Mesenchymal stem cell (in vitro differentiated cells and primary cell): ENCODE measurements at regions not wholly inside any gene's neighbourhood (a gene's known extent, or its start where the extent isn't known, plus 50 kb on each side); places are given as distances from the start of the nearest gene placed in this dataset.
"Not testable (repeated sequence)": the region's sequence is repeated elsewhere in the genome, so short reads cannot be mapped to it uniquely, and the experiment has no call there.

Experiments used
- DNase-seq: peaks from one replicate; pipeline ENCODE4 v3.0.0-alpha.2; 2013
- H2AFZ ChIP-seq: one replicate; pipeline ENCODE4 v1.6.1; 2013; ENCODE audit warnings: low read depth, mild to moderate bottlenecking, control low read depth, inconsistent platforms, low read length, moderate library complexity
- H2AK5ac ChIP-seq: 2 replicates; pipeline ENCODE4 v1.6.1; 2013; ENCODE audit warnings: low read length, moderate library complexity, mild to moderate bottlenecking, inconsistent platforms; ENCODE audit not compliant: severe bottlenecking
- H2BK120ac ChIP-seq: one replicate; pipeline ENCODE4 v1.6.1; 2013; ENCODE audit warnings: low read depth, mild to moderate bottlenecking, inconsistent platforms, low read length, moderate library complexity
- H2BK12ac ChIP-seq, 2 experiments: one replicate each; pipeline ENCODE4 v1.6.1; 2013; ENCODE audit warnings: inconsistent platforms in 2 of 2, low read length in 2 of 2, mild to moderate bottlenecking in 2 of 2, moderate library complexity in 2 of 2, control low read depth in 1 of 2
- H2BK15ac ChIP-seq: one replicate; pipeline ENCODE4 v1.6.1; 2013; ENCODE audit warnings: mild to moderate bottlenecking, low read depth, inconsistent platforms; ENCODE audit not compliant: poor library complexity, severe bottlenecking
- H2BK5ac ChIP-seq: 2 replicates; pipeline ENCODE4 v1.6.1; 2013; ENCODE audit warnings: low read depth, mild to moderate bottlenecking, low read length, control low read depth, inconsistent platforms; ENCODE audit not compliant: poor library complexity, severe bottlenecking
- H3K14ac ChIP-seq, 2 experiments: one replicate each; pipeline ENCODE4 v1.6.1; 2013; ENCODE audit warnings: inconsistent platforms in 2 of 2, low read length in 2 of 2, control low read depth in 1 of 2, mild to moderate bottlenecking in 1 of 2, moderate library complexity in 1 of 2
- H3K18ac ChIP-seq, 2 experiments: one replicate each; pipeline ENCODE4 v1.6.1; 2013; ENCODE audit warnings: inconsistent platforms in 2 of 2, low read length in 2 of 2, control low read depth in 1 of 2, low read depth in 1 of 2, mild to moderate bottlenecking in 1 of 2
- H3K23ac ChIP-seq, 2 experiments: one replicate each; pipeline ENCODE4 v1.6.1; 2013; ENCODE audit warnings: inconsistent platforms in 2 of 2, low read length in 2 of 2, mild to moderate bottlenecking in 2 of 2, moderate library complexity in 2 of 2, control low read depth in 1 of 2
- H3K27ac ChIP-seq: 2 replicates; pipeline ENCODE4 v1.5.1; 2013; ENCODE audit warnings: mild to moderate bottlenecking, moderate library complexity, low read length, control low read depth, inconsistent platforms; ENCODE audit not compliant: poor library complexity, severe bottlenecking
- H3K27me3 ChIP-seq, 2 experiments: 2 replicates each; pipeline versions ENCODE4 v1.6.1 to v1.7.0; 2013; ENCODE audit warnings: low read length in 2 of 2, mild to moderate bottlenecking in 2 of 2, moderate library complexity in 2 of 2, control low read depth in 1 of 2, inconsistent platforms in 1 of 2; ENCODE audit not compliant: control insufficient read depth in 1 of 2, insufficient read depth in 1 of 2
- H3K36me3 ChIP-seq, 2 experiments: 2 replicates each; pipeline versions ENCODE4 v1.6.1 to v1.7.0; 2013; ENCODE audit warnings: low read length in 2 of 2, control low read depth in 1 of 2, inconsistent platforms in 1 of 2, low read depth in 1 of 2, mild to moderate bottlenecking in 1 of 2; ENCODE audit not compliant: insufficient read depth in 2 of 2, control insufficient read depth in 1 of 2
- H3K4ac ChIP-seq, 2 experiments: one replicate each; pipeline ENCODE4 v1.6.1; 2013; ENCODE audit warnings: inconsistent platforms in 2 of 2, low read length in 2 of 2, mild to moderate bottlenecking in 2 of 2, moderate library complexity in 2 of 2, control low read depth in 1 of 2, low read depth in 1 of 2
- H3K4me1 ChIP-seq: 2 replicates; pipeline ENCODE4 v1.6.1; 2013; ENCODE audit warnings: low read depth, low read length, control low read depth; ENCODE audit not compliant: control insufficient read depth, insufficient read depth
- H3K4me2 ChIP-seq: 2 replicates; pipeline ENCODE4 v1.6.1; 2013; ENCODE audit warnings: low read length, mild to moderate bottlenecking, inconsistent platforms; ENCODE audit not compliant: poor library complexity, severe bottlenecking
- H3K4me3 ChIP-seq, 2 experiments: 2 replicates each; pipeline versions ENCODE4 v1.5.1 to v1.7.0; 2013; ENCODE audit warnings: low read length in 2 of 2, mild to moderate bottlenecking in 2 of 2, control low read depth in 1 of 2, low read depth in 1 of 2; ENCODE audit not compliant: insufficient read depth in 1 of 2
- H3K79me1 ChIP-seq: replicated peaks from 2 replicates; pipeline ENCODE4 v1.6.1; 2013; ENCODE audit warnings: mild to moderate bottlenecking, control low read depth, low read length, inconsistent platforms; ENCODE audit not compliant: poor library complexity, severe bottlenecking
- H3K9ac ChIP-seq: 2 replicates; pipeline ENCODE4 v1.7.0; 2013; ENCODE audit warnings: mild to moderate bottlenecking, low read length, moderate library complexity
- H3K9me3 ChIP-seq: 2 replicates; pipeline ENCODE4 v1.7.0; 2013; ENCODE audit warnings: mild to moderate bottlenecking, low read length; ENCODE audit not compliant: control insufficient read depth
- H4K8ac ChIP-seq: one replicate; pipeline ENCODE4 v1.6.1; 2013; ENCODE audit warnings: inconsistent platforms, mild to moderate bottlenecking, low read length, moderate library complexity
- H4K91ac ChIP-seq: one replicate; pipeline ENCODE4 v1.6.1; 2013; ENCODE audit warnings: mild to moderate bottlenecking, low read length, inconsistent platforms
- WGBS: methylation state at CpG from one replicate; pipeline ENCODE4 v1.1.7; 2013; ENCODE audit warnings: mixed read lengths; 5-methylcytosine and 5-hydroxymethylcytosine counted together

DNA sequence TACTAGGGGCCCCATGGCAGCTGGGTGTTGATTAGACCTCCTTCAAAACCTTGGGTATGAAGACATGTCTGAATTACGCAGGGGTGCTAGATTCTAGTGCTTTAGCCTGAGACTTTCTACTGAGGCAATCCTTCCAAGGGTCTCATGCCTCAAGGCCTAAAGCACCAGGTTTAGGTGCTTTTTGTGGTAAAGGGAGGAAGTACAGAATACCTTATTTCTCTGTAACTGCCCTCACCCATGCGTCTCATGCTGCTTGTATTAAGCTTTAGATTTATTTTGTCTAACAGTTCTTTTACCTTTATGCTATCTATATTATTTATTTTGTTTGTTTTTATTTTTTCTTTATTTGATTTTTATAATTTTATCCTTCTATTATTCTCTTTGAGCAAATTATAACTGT is 190.2 kb upstream of the GK2 start:
- Histone ChIP-seq H3K14ac (no peak overlapping the region), H3K18ac (no peak overlapping the region), H3K79me1 (no peaks in the 10 kb centered on the region), H2AK5ac (no peak overlapping the region), H3K27ac (no peak overlapping the region), H4K91ac (no peak overlapping the region), H3K4me2 (no peak overlapping the region), H3K27me3 (no peaks in the 10 kb centered on the region), H3K4me3 (no peak overlapping the region), H4K8ac (no peak overlapping the region), H3K9me3 (no peaks in the 10 kb centered on the region), H3K36me3 (no peaks in the 10 kb centered on the region), H2BK15ac (no peak overlapping the region), H2BK120ac (no peak overlapping the region), H2BK12ac (no peak overlapping the region), H3K23ac (no peak overlapping the region), H2AFZ (no peak overlapping the region), H3K9ac (no peak overlapping the region), H3K4me1 (no peaks in the 10 kb centered on the region), H3K4ac (no peak overlapping the region), H2BK5ac (no peak overlapping the region)
- 100% methylated on average over 1 of the region's 2 CpGs for WGBS
- DNase-seq, result no peak

- Histone ChIP-seq H4K91ac (no peak overlapping the region), H3K27me3 (no peaks in the 10 kb centered on the region), H3K23ac (no peak overlapping the region), H3K27ac (no peak overlapping the region), H3K4me2 (no peak overlapping the region), H3K9me3 (no peaks in the 10 kb centered on the region), H3K9ac (no peak overlapping the region), H2BK5ac (no peak overlapping the region), H2BK120ac (no peak overlapping the region), H3K79me1 (no peaks in the 10 kb centered on the region), H2BK15ac (no peak overlapping the region), H3K14ac (no peak overlapping the region), H3K4me1 (no peaks in the 10 kb centered on the region), H4K8ac (no peak overlapping the region), H3K4me3 (no peak overlapping the region), H3K18ac (no peak overlapping the region), H2BK12ac (no peak overlapping the region), H2AK5ac (no peak overlapping the region), H2AFZ (no peak overlapping the region), H3K4ac (no peak overlapping the region), H3K36me3 (no peaks in the 10 kb centered on the region)
- WGBS, result 75% methylated on average over 1 of the region's 2 CpGs
- DNase-seq, result peak; percentile 28
Measured at GRCh38 chr4:79597266-79597665, 189.2 kb upstream of the GK2 start.

DNA sequence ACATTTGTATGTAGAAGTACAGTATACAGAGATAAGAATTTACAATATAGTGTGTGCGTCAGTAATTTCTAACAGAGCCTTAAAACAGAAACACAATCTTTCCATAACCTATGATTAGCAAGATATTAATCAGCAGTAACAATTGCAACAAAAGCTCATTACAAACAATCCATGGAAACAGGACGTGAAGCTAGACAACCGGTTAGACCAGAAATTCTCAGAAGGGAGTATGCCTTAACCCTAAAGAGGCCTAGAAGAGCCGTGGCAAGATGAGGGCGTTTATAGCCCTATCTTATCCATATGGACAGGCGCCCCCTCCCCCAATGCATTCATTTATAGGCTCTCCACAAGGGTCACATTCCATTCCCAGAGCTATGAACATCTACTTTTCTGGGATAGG is 184.2 kb upstream of the GK2 start:
- not testable (repeated sequence) for H3K36me3 ChIP-seq, H3K4me1 ChIP-seq, H3K79me1 ChIP-seq, H2BK12ac ChIP-seq, H3K4me3 ChIP-seq, H4K91ac ChIP-seq, H3K4me2 ChIP-seq, H3K9ac ChIP-seq, H2BK120ac ChIP-seq, H3K23ac ChIP-seq, H3K27me3 ChIP-seq, H2AFZ ChIP-seq, DNase-seq, H3K4ac ChIP-seq, H2AK5ac ChIP-seq, H3K14ac ChIP-seq, H3K27ac ChIP-seq, H2BK5ac ChIP-seq, H2BK15ac ChIP-seq, H3K18ac ChIP-seq, H4K8ac ChIP-seq, H3K9me3 ChIP-seq
- 74% methylated on average over 4 of the region's 6 CpGs for WGBS

DNA sequence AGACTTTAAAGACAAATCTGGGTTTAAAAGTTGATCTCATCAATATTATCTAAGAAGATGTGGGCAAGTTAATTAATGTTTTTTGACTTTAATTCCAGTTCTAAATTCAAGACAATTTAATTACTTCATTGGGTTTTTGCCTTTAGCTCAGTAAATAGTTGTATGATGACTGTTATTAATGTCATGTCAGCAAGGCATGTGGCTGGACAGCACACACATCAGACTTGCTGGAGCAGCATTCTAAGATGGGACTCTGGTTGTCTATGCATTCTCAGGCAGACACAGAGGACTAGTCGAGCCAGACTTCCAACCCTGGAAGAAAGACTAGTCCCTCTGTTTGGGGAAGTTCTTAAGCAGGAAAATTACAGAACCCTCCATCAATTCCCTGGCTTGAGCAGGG is 180.7 kb upstream of the GK2 start:
- H3K4me3 ChIP-seq, result no peak overlapping the region
- no peak overlapping the region for H4K8ac ChIP-seq
- no peak overlapping the region for H3K14ac ChIP-seq
- H3K36me3 ChIP-seq, result no peaks in the 10 kb centered on the region
- H3K4me1 ChIP-seq, result no peaks in the 10 kb centered on the region
- WGBS, result 57% methylated on average over 1 of the region's 1 CpG
- no peak overlapping the region for H2AFZ ChIP-seq
- H2BK12ac ChIP-seq, result no peak overlapping the region
- H3K9me3 ChIP-seq, result no peaks in the 10 kb centered on the region
- H3K4me2 ChIP-seq, result no peak overlapping the region
- H2BK5ac ChIP-seq, result no peak overlapping the region
- H3K27me3 ChIP-seq, result no peaks in the 10 kb centered on the region
- H3K23ac ChIP-seq, result no peak overlapping the region
- no peak for DNase-seq
- no peaks in the 10 kb centered on the region for H3K79me1 ChIP-seq
- H3K27ac ChIP-seq, result no peak overlapping the region
- H4K91ac ChIP-seq, result no peak overlapping the region
- H2AK5ac ChIP-seq, result no peak overlapping the region
- H2BK15ac ChIP-seq, result no peak overlapping the region
- H3K9ac ChIP-seq, result no peak overlapping the region
- H3K4ac ChIP-seq, result no peak overlapping the region
- H2BK120ac ChIP-seq, result no peak overlapping the region
- no peak overlapping the region for H3K18ac ChIP-seq
